ENCODE measurements at regions not wholly inside any gene's neighbourhood (a gene's known extent, or its start where the extent isn't known, plus 50 kb on each side); places are given as distances from the start of the nearest gene placed in this dataset.

DNA sequence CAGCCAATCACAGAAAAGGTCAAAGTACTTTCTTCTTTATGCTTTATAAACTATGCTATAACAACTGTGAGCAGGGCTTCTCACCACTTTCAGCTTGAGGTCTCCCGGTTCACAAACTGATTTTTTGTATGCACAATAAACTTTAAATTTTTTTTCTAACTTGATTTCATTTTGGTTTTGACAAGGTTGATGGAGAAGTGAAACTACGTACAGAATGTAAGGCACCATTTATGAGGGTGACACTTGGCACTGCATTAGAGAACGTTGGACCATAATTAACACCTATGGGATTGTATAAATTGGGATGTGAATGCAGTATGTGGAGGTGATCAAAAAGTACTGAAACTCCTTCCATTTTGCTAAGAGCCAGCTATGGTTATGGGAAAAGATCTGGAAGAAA is 857.9 kb upstream of the HTR2C start:
- H3K4me3 ChIP-seq (ENCODE audit: low read depth, low read length), result no peak overlapping the region
- no peak for TF ChIP-seq CTCF (IDR thresholded peaks at IDR 0.05; ENCODE audit: borderline replicate concordance, insufficient read depth, low read depth, low read length)

DNA sequence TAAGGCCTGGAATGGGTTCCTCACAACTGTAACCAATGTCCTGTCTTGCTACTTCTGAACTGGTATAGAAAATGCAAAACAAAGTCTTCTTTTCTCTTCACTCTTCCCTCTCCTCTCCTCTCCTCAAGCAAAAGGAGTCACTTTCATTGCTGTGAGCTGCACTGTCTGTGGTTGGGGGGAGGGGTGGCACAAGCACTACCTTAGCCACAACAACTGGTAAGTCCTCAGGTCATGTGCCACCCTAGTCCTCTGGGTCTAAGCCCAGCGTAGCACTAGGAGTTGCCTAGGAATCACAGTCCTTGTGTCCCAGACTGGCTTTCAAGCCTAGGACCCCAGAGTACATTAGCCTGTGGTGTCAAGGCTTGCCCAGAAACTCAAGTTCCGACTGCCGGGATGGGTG is 859.3 kb upstream of the AMOT start:
- no peak overlapping the region for H3K4me3 ChIP-seq (ENCODE audit: low read depth, low read length)
- no peak for TF ChIP-seq CTCF (IDR thresholded peaks at IDR 0.05; ENCODE audit: borderline replicate concordance, insufficient read depth, low read depth, low read length)

DNA sequence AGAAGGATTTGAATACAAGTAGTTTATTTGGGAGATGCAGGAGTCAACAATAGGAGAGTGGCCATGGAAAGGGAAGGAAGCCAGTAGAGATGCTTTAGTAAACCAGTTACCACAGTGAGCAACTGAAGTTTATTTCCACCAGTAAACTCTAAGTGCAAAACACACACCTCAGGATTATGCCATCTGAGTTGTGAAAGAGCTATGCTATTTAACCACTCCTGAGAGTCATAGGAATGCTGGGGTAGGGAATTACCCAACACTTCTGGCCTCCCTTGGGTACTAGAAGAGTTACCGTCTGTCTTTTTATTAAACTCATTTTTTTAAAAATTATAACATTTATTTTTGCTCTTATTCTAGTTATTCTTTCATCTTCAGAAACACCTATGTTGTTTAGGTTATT is 834.6 kb upstream of the AMOT start:
- no peak overlapping the region for H3K4me3 ChIP-seq (ENCODE audit: low read depth, low read length)
- TF ChIP-seq CTCF (IDR thresholded peaks at IDR 0.05; ENCODE audit: borderline replicate concordance, insufficient read depth, low read depth, low read length), result no peak

- no peak for TF ChIP-seq CTCF (IDR thresholded peaks at IDR 0.05; ENCODE audit: borderline replicate concordance, insufficient read depth, low read depth, low read length)
- no peak overlapping the region for H3K4me3 ChIP-seq (ENCODE audit: low read depth, low read length)
These were observed 810.7 kb upstream of the AMOT start for GRCh38 chrX:113651306-113651705.

GRCh38 chrX:113644426-113644825 is 803.8 kb upstream of the AMOT start:
- TF ChIP-seq CTCF (IDR thresholded peaks at IDR 0.05; ENCODE audit: borderline replicate concordance, insufficient read depth, low read depth, low read length), result no peak

DNA sequence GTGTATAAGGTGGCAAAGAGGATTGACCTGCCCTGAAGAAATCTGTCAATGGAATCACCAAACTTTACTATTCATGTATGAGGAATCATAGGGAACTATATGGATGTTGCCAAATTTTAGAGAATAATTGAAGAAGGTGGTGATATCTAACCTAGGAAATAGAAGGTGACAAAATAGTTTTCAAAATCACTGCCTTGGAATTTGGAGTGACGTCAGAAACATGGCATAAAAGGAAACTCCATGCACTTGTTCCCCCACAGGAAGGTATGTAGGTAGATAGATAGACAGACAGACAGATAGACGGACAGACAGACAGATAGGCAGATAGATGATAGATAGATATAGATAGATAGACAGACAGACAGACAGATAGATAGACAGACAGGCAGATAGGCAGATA is 793.9 kb upstream of the AMOT start:
- no peak for TF ChIP-seq CTCF (IDR thresholded peaks at IDR 0.05; ENCODE audit: borderline replicate concordance, insufficient read depth, low read depth, low read length)
- H3K4me3 ChIP-seq (ENCODE audit: low read depth, low read length), result no peak overlapping the region

More at GRCh38 chrX:113644426-113644825, 803.8 kb upstream of the AMOT start:
- H3K4me3 ChIP-seq (ENCODE audit: low read depth, low read length), result no peak overlapping the region

DNA sequence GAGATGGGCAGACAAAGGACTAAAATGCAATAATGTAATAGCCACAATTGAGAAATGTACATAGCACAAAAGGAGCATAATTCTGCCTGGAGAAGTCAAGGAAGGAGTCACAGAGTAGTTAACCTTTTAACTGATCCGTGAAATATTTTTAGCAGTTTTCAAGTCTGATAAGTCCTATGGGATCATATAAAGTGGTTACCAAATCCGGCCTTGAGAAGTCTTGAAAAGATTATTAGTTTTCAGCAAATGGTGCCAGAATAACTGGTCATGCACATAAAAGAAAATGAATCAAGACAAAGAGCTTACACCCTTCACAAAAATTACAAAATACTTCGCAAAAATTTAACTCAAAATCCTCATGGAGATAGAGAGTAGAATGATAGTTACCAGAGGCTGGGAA is 788.7 kb upstream of the AMOT start:
- TF ChIP-seq CTCF (IDR thresholded peaks at IDR 0.05; ENCODE audit: borderline replicate concordance, insufficient read depth, low read depth, low read length), result no peak

More for the DNA sequence above, 788.7 kb upstream of the AMOT start:
- no peak overlapping the region for H3K4me3 ChIP-seq (ENCODE audit: low read depth, low read length)

Data from GM12875 (cell line).